ENCODE measurements at regions not wholly inside any gene's neighbourhood (a gene's known extent, or its start where the extent isn't known, plus 50 kb on each side); places are given as distances from the start of the nearest gene placed in this dataset.
"Not testable (repeated sequence)": the region's sequence is repeated elsewhere in the genome, so short reads cannot be mapped to it uniquely, and the experiment has no call there.

- DNase-seq (ENCODE audit: low read depth) = no peak
Measured at GRCh38 chr10:80750268-80750667, 212.6 kb downstream of the SH2D4B start.

- no peak for DNase-seq (ENCODE audit: low read depth)
Measured at GRCh38 chr10:80751940-80752339, 214.2 kb downstream of the SH2D4B start.

GRCh38 chr10:80753612-80754011, 215.9 kb downstream of the SH2D4B start:
- no peak for DNase-seq (ENCODE audit: low read depth)

- DNase-seq (ENCODE audit: low read depth) = no peak
Measured at GRCh38 chr10:80755893-80756292, 218.2 kb downstream of the SH2D4B start.

- DNase-seq (ENCODE audit: low read depth) = no peak
Measured at GRCh38 chr10:80759693-80760092, 222.0 kb downstream of the SH2D4B start.

GRCh38 chr10:80760914-80761371, 223.2 kb downstream of the SH2D4B start:
- DNase-seq (ENCODE audit: low read depth) = no peak

- DNase-seq (ENCODE audit: low read depth) = no peak
Measured at GRCh38 chr10:80767963-80768362, 230.3 kb downstream of the SH2D4B start.

GRCh38 chr10:80769700-80770160, 232.0 kb downstream of the SH2D4B start:
- DNase-seq (ENCODE audit: low read depth) = no peak

GRCh38 chr10:80770239-80770638, 232.5 kb downstream of the SH2D4B start:
- no peak for DNase-seq (ENCODE audit: low read depth)

GRCh38 chr10:80771285-80771684, 233.6 kb downstream of the SH2D4B start:
- DNase-seq (ENCODE audit: low read depth) = no peak

- DNase-seq (ENCODE audit: low read depth) = no peak
Measured at GRCh38 chr10:80771902-80772555, 234.3 kb downstream of the SH2D4B start.

- DNase-seq (ENCODE audit: low read depth) = no peak
Measured at GRCh38 chr10:80772596-80772995, 234.9 kb downstream of the SH2D4B start.

GRCh38 chr10:80784695-80785094, 247.0 kb downstream of the SH2D4B start:
- DNase-seq (ENCODE audit: low read depth) = no peak

- no peak for DNase-seq (ENCODE audit: low read depth)
Measured at GRCh38 chr10:80786322-80786721, 248.6 kb downstream of the SH2D4B start.

- no peak for DNase-seq (ENCODE audit: low read depth)
Measured at GRCh38 chr10:80787952-80788351, 250.2 kb downstream of the SH2D4B start.

- no peak for DNase-seq (ENCODE audit: low read depth)
Measured at GRCh38 chr10:80794994-80795393, 257.3 kb downstream of the SH2D4B start.

- DNase-seq (ENCODE audit: low read depth) = no peak
Measured at GRCh38 chr10:80805343-80806020, 267.8 kb downstream of the SH2D4B start.

GRCh38 chr10:80814147-80814652, 276.5 kb downstream of the SH2D4B start:
- DNase-seq (ENCODE audit: low read depth) = no peak

- no peak for DNase-seq (ENCODE audit: low read depth)
Measured at GRCh38 chr10:80829151-80829550, 291.4 kb downstream of the SH2D4B start.

GRCh38 chr10:80829562-80829961, 291.9 kb downstream of the SH2D4B start:
- no peak for DNase-seq (ENCODE audit: low read depth)

GRCh38 chr10:80832693-80833092, 295.0 kb downstream of the SH2D4B start:
- not testable (repeated sequence) for DNase-seq (ENCODE audit: low read depth)

- no peak for DNase-seq (ENCODE audit: low read depth)
Measured at GRCh38 chr10:80855348-80855971, 317.8 kb downstream of the SH2D4B start.

GRCh38 chr10:80856186-80856585, 318.5 kb downstream of the SH2D4B start:
- no peak for DNase-seq (ENCODE audit: low read depth)

Measured in activated T-helper 1 cell treated with Interleukin-2 at 50 U/mL for 16 hours (primary cell).